Stimulated activated naive CD8-positive, alpha-beta T cell treated with anti-CD3 and anti-CD28 coated beads, Interleukin-15, Interleukin-2, amounts not matched to agents 100 U/mL and 50 U/mL, for 24 hours (primary cell): ENCODE measurements at regions not wholly inside any gene's neighbourhood (a gene's known extent, or its start where the extent isn't known, plus 50 kb on each side); places are given as distances from the start of the nearest gene placed in this dataset.
"Not testable (repeated sequence)": the region's sequence is repeated elsewhere in the genome, so short reads cannot be mapped to it uniquely, and the experiment has no call there.

Experiments
- ATAC-seq: fragments of 150-1000 bp; cut with Tn5 transposase; one replicate; pipeline ENCODE4 v1.10.0; 2021
- DNase-seq: peaks from one replicate; pipeline ENCODE4 v3.0.0; 2021

GRCh38 chr9:103242025-103242424 is 246.9 kb downstream of the CYLC2 start:
- no peak for ATAC-seq
- DNase-seq = no peak

- DNase-seq = no peak
- no peak for ATAC-seq
These were observed 247.4 kb downstream of the CYLC2 start for GRCh38 chr9:103242486-103242885.

GRCh38 chr9:103243553-103243952 is 248.4 kb downstream of the CYLC2 start:
- DNase-seq (no peak), ATAC-seq (no peak)

DNA sequence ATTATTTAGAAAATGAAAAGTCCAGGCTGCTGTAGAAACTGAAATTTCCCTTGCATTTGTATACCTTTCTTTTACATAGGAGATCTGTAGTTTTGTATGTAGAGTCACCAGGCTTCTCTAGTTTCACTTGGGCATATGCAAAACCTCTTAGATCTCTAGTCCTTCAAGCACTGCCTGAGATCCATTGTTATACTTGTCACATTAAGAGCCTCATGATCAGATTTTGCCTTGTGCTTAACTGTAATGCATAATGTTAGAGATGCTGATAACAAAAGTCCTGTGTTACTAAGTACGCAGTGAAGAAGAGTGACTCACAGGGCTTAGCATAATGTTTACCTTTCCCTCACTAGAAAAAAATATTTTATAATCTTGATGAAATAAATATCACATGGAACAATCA is 250.2 kb downstream of the CYLC2 start:
- DNase-seq = no peak
- ATAC-seq = no peak

DNA sequence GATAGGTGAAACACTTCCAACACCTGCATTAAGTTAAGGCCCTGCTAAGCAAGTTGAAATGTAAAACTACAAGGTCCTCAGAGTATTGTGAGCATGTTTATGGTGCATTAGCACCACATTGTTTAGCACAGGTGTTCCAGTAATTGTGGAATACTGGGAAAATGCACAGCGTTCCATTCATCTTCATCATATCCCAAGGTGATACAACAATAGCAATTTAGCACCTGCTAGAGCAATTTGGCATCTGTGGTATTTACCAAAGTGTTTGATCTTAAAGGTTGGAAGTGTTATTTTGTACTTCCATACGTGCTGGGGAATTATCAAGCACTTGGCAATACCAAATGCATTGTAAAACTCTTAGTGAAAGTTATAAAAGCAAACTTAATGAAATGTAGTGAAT is 266.8 kb downstream of the CYLC2 start:
- no peak for DNase-seq
- ATAC-seq = no peak

GRCh38 chr9:103266064-103266463 is 270.9 kb downstream of the CYLC2 start:
- DNase-seq = no peak
- no peak for ATAC-seq

DNA sequence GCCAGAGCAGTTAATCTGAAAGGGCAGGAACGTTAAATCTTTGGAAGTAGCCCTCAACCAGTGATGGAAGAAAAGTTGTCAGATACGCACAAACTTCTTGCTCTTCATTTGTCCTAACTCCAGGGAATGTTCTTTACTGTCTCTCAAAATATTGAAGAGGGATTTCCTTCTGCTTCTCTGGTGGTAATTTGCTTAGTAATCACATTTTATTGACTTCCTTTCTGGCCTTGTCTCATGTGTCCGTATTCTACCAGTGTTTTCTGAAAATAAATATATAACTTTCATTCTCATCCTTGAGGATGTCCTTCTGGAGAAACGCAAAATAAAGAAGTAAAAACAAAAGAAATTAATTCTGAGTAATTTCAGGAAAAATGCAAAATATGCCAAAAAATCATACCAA is 282.1 kb downstream of the CYLC2 start:
- DNase-seq (no peak), ATAC-seq (no peak)

- ATAC-seq = no peak
- DNase-seq = no peak
These were observed 286.0 kb downstream of the CYLC2 start for GRCh38 chr9:103281126-103281525.

GRCh38 chr9:103287361-103287760 is 292.2 kb downstream of the CYLC2 start:
- ATAC-seq (no peak), DNase-seq (no peak)

DNA sequence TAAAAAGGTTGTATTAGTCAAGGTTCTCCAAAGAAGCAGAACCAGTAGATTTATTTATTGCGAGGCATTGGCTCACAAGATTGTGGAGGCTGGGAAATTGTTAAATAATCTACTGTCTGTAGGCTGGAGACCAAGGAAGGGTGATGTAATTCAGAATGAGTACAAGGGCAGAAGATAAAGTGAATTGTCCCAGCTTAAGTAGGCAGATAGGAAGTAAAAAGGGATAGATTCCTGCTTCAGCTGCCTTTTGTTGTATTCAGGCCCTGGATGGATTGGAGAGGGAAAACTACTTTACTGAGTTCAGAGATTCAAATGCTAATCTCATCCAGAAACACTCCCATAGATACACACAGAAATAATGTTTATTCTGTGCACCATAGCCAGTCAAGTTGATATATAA is 301.1 kb downstream of the CYLC2 start:
- ATAC-seq = no peak
- no peak for DNase-seq

- ATAC-seq (no peak), DNase-seq (no peak)
These were observed 305.9 kb downstream of the CYLC2 start for GRCh38 chr9:103301051-103301450.

DNA sequence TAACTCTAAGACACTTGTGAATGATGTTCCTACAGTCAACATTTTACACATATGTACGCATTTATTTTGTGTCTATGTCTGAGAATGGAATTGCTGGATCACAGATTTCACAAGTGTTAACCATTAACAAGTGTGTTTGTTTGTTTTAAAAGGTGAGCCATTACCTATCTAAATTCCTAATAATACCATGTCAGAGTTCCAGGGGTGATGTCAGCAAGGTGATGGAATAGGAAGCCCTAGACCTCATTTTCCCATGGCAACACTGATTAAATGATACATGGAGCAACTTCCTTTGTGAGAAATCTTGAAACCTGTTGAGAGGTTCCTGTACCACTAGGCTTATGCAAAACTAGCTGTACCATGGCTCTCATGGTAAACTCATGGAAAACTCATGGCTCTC is 309.7 kb downstream of the CYLC2 start:
- no peak for DNase-seq
- no peak for ATAC-seq

- ATAC-seq = no peak
- DNase-seq = no peak
These were observed 324.8 kb downstream of the CYLC2 start for GRCh38 chr9:103319979-103320378.

GRCh38 chr9:103323699-103324098 is 328.6 kb downstream of the CYLC2 start:
- ATAC-seq (no peak), DNase-seq (no peak)

DNA sequence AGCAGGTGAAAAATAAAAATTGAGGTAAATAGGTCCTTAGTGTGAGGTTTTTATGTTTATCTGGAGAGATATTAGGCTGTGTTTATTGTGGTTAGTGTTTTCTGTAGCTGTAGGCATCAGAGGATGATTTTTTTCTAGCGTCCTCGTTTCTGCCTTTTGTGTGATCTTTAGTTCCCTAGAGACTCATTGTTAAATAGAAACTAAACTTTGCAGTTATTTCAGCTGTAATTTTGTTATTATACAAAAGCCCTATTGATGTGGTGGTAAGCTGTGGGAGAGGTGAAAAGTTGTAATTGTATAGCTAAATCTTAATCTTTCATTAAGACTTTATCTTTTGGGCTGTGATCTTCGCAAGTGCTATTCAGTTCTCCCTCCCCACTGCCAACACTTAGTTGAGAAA is 340.3 kb downstream of the CYLC2 start:
- no peak for DNase-seq
- ATAC-seq = no peak

DNA sequence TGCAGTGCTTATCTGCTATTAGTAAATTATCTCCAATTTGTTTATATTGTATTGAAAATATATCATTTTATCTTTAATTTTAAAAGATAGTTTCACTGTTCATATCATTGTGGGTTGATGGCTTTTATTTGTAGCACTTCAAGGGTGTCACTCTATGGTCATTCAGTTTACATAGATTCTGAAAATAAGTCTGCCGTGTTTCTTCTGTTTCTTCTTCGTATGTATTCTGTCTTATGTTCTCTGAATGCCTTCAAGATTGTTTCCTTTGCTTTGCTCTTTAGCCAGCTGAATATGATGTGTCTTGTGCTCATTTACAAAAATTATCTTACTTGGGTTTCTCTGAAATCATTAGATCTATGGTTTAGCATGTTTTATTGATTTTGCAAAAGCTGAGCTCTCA is 359.9 kb downstream of the CYLC2 start:
- no peak for DNase-seq
- no peak for ATAC-seq

DNA sequence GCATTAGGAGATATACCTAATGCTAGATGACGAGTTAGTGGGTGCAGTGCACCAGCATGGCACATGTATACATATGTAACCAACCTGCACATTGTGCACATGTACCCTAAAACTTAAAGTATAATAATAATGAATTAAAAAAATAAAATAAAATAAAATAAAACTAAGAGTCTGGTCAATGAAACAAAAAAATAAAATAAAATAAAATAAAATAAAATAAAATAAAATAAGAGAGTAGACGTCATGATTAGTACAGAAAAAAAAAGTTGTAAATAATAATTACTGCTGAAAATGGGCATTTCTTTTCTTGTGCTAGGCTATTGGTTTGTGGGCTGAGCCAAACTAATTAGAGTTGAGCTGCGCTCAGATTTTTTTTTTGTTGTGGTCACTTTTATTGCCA is 362.8 kb downstream of the CYLC2 start:
- not testable (repeated sequence) for DNase-seq, ATAC-seq

DNA sequence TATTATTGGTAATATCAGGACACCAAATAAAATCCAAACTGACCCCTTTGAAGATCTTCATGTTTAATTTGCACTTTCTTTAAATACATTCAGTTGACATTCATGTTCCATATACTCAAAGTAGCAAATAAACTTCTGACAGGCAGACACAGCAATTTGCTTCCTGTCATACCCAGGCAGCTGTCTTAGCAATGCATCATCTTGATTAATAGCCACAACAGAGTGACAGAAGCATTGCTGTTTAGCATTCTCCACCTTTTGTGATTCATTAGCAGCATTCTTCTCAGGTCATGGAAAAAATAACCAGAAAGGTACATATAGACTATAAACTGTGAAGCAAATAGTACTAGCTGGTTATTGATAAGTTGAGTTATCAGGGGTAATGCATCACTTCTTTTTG is 366.8 kb downstream of the CYLC2 start:
- DNase-seq = no peak
- ATAC-seq = no peak

DNA sequence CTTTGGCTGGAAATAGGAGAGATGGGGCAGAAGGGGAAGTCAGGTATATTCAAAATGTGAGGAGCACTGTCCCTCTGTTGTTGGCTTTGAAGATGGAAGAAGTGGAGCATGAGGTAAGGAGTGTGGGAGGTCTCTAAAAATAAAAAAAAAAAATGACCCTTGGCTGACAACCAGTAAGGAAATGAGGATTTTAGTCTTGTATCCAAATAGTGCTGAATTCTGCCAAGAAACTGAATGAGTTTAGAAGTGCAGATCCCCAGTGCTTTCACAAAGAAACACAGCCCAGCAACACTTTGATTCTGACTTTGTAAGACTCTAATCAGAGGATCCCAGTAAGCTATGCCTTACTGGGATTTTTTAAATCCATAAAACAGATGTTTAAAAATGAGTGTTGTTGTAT is 367.9 kb downstream of the CYLC2 start:
- no peak for ATAC-seq
- DNase-seq = no peak

DNA sequence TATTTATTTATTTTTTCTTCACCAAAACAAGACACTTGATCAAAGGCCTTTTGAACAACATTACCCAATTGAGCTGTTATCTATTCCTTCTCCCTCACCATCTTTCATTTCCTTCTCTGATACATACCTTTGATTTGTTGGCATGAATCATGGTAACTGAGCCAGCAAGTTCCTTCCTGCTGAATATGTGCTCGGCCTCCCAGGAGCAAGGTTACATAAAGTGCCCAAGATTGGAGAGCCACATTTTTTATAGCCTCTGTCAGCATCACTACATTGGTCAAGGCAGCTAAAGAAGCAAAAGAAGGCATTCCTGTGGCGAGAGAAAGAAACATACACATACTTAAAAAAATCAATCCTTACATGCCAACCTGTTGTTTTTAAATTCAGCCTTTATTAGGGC is 369.6 kb downstream of the CYLC2 start:
- no peak for ATAC-seq

DNA sequence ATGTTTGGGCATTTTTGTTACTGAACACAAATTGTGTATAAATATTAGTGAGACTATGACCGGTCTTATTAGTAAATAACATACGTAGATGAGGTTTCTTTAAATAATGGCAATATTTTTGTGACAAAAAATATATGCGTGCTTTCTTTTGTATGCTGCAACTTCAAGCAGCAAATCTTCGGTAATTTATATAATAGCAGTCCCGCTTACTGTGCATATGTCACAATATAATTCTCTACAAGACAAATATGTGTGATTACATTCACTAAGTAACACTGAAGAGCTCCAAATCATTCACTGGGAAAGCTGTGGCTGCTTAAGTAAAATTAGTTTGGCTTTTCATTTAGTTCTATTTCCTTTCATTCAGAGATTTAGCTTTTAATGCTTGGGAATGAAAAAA is 376.0 kb downstream of the CYLC2 start:
- ATAC-seq = no peak
- DNase-seq = no peak

More for the DNA sequence above, 369.6 kb downstream of the CYLC2 start:
- DNase-seq = no peak

DNA sequence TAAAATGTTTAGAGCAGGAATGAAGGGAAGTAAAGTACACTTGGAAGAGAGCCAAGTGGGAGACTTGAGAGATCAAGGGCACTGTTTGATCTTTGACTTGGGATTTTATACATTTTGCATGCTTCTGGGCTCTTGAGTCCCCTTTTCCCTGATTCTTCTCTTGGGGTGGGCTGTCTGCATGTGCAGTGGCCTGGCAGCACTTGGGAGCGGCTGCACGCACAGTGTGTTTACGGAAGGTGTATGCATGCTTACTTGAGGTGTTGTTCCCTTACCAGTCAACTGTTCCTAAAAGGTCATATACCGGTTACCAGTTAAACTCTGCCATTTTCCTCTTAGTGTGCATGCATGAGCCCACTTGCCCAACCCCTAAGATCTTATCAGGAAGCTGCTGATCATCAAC is 377.7 kb downstream of the CYLC2 start:
- ATAC-seq = no peak
- no peak for DNase-seq

GRCh38 chr9:103377667-103378066 is 382.5 kb downstream of the CYLC2 start:
- DNase-seq (no peak), ATAC-seq (no peak)

DNA sequence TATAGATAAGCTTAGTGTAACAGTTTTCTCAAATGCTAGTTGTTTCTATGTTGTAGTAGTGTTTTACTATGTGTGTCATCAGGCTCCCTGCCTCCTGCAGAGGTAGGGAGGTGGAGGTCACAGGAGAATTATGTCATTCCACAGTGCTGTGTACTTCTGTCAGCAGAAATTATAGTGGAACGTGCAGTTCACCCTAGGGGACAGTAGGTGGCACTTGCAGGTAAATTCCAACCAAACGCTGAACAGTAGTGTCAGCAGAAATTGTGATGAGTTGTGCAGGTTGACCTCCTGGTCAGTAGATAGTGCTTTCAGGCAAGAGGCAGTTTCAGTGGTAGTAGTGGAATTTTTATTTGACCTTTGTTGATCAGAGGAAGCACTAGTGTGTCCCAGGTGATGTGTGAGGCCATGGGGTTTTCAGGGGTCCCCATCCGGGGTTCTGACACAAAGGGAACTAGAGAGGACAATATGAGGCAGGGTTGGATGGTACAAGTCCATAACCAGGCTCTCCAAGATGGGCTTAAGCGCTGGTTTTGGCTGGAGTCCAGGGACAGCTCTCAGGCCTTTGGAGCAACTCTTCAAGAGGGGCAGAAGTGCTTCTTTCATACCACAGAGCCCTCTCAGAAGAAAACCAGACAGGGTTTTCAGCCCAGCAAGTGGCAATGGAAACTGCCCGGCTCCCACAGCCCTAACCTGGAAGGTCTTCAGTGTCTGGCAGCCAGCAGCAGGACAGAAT is 402.9 kb downstream of the CYLC2 start:
- peak; percentile 32 for DNase-seq
- peak; percentile 36 for ATAC-seq

DNA sequence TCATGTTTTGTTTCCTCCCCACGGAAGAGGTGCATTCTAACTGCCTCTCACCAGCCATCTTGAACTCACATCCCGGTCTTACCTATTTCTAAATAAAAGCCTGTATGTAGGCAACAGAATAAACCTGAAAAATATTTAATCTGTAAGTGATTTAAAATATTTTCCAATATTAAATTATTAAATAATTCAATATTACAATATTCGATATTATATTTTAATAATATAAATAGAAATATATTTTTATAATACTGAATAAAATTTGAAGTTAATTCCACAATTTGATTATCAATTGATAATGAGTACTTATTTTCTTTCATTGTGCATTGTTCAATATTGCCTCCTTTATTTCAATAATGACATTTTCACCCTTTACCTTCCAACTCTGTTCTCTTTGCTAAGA is 404.4 kb downstream of the CYLC2 start:
- ATAC-seq (no peak), DNase-seq (no peak)
